GM18520 (cell line): ENCODE measurements at regions not wholly inside any gene's neighbourhood (a gene's known extent, or its start where the extent isn't known, plus 50 kb on each side); places are given as distances from the start of the nearest gene placed in this dataset.

Experiments
- ATAC-seq: cut with Tn5 transposase; IDR thresholded peaks from one replicate; pipeline ENCODE4 v1.9.1; 2021; ENCODE audit not compliant: unreplicated experiment

DNA sequence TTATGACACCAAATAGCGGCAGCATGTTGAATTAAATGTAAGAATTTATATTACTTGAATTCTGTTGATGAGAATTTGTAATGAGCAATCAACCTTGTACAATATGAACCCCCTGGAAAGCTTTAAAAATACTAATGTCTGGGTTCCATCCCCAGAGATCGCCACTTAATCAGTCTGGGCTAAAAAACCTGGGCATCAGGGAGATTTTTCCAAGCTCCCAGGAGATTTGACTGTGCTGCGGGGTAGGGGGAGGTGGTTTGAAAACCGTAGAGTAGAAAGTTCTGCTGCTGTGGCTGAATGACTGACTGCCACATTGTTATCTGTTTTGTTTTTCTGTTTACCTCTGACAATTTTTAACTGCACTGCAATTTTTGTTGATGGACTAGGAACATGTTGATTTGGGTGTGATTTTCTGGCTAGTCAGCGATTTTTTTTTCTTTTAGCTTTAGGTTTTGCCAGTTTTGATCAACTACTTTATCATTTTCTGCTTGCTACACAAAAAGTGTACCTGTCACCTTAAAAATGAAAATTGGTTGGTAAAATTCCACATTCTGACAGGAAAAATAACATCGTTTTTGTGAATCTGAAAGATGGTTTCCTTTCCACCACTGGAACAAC is 79.3 kb downstream of the PCTP start:
- ATAC-seq = no peak

DNA sequence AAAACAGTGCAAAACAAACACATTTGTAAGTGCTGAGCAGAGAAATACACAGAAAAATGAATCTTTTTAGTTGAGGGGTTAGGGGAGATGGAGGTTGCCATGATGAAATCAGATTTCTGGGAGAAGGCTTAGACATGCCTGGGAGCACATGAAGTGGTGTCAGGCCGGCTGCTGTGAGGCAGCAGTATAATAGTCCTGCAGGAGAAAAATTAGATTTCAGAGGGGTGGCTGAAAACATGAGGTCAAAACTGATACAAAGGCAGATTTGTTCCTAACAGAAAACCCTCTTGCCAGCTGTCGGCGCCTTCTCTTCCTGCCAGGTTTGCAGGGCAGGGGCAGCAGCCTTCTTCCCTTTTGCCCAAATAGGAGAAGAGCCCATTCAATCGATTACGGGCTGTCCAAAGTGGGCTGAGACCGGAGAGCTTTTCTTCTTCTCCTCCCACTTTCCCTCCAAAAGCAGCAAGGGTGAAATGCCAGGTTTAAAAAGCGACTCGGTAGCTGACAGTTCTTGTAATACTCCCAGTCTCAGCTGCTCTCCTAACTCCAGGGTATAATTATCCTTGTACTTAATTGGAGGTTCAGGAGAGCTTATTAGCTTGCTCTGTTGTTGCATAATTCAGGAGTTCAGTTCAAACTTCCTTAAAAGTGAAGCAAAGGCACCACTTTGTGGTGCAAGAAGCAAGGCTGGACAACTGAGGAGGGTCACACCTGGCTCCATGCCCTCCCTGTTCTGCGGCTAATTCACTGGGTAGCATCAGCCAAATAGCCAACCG is 80.0 kb downstream of the PCTP start:
- ATAC-seq = no peak

DNA sequence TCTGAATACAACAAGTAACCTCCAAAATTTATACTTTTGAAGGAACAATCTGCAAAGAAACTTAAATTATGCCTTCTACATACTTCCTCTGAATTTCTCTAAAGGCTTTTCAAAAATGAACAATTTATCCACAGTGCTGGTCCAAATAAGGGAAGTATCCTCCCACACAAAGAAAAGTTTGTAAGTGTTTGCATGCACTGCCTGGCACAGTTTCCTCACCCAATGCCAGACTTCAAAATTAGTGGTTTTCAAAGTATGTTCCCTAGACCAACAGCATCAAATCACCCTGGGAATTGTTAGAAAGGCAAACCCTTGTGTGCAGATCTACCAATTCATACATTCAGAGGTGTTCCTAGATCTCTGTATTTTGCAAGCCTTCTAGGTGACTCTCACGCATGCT is 82.5 kb downstream of the PCTP start:
- no peak for ATAC-seq

DNA sequence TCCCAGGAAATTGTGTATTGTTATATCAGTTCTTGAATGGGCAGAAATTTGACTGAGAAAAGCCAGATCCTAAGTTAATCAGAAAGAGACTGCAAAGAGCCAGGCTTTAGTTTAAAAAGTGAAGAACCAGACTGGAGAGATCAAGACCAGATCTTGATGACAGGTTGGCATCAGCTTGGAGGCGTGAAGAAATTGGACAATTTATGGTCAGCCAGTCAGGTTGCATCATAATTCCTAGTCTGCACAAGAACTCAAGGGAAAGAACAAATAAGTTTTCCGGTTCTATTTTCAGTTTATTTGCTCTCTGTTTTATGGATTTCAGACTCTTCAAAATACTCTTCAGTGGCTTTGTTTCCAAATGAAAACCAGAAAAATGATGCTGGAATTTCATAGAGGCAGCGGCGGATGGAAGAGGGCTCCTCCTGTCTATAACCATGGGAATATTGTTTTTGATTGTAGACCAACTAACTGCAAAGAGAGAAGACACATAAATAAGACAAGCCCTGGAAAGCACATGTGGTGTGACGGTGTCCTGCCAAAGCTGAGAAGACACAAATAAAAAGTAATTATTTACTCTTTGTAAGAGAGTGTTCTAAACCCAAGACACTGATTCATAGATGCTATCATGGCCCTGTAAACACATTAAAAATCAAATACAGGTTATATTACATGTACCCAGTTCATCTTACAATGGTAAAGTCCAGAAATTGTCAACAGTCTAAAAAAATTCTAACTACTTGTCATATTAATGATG is 91.7 kb downstream of the PCTP start:
- ATAC-seq = no peak

DNA sequence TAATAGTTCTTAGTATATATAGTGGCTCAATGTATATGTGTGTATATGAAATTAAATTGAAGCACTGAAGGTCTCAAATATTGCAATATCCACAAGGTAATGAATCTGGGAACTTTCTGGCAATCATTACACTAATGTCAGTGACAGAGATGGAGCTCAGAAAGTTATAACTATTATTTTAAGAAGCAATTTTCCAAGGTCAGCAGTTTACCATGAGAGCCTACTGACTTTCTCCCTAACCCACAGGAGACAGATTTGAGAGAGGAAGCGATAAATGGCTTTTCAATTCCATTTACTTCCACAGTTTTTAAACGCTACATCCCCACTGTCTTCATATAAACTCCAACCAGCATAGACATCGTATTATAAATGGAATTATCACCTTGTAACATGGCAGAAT is 92.9 kb downstream of the PCTP start:
- no peak for ATAC-seq

DNA sequence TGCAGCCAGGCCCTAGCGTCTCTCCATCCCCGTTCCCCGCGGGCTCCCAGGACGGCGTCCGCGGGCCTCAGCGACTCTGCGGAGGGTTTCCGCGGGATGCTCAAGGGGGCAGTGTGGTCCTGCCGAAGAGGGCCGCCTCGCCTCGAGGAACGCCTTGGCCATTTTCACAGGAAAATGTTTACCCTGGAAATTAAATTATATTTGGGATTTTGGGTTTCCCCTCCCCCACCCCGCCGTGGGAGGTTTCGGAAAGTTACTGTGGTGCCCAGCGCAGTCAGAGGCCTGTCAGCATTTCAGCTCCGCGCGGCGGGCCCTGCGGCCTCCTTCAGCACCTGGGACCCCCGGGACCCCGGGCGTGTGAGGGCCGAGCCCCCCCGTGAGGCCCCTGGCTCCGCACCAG is 94.5 kb downstream of the PCTP start:
- no peak for ATAC-seq

DNA sequence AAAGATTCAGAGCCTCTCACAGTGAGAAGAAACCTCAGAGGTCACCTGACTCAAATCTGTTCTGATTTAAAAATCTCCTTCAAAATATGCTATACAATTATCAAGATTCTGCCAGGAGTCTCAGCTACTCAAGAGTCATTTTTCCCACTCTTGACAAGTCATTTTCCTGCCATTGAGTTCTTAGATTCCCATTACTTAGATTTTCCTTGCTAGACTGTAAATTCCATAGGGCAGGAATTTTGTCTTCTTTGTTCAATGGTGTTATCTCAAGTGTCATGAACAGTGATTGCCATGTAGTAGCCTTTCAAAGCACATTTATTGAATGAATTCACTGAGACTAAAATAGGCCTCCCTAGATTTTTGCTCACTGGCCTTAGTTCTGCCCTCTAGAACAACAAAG is 95.9 kb downstream of the PCTP start:
- ATAC-seq = no peak

DNA sequence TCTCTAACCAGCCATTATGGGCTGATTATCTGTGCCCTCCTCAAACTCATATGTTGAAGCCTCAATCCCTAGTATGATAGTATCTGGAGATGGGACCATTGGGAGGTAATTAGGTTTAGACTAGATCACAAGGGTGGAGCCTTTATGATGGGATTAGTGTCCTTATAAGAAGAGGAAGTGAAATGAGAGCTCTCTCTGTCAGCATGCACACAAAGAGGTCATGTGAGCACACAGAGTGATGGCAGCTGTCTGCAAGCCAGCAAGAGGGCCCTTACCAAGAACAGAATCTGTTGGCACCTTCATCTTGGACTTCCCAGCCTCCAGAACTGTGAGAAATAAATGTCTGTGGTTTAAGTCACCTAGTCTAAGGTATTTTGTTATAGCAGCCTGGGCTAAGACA is 101.9 kb downstream of the PCTP start:
- no peak for ATAC-seq

DNA sequence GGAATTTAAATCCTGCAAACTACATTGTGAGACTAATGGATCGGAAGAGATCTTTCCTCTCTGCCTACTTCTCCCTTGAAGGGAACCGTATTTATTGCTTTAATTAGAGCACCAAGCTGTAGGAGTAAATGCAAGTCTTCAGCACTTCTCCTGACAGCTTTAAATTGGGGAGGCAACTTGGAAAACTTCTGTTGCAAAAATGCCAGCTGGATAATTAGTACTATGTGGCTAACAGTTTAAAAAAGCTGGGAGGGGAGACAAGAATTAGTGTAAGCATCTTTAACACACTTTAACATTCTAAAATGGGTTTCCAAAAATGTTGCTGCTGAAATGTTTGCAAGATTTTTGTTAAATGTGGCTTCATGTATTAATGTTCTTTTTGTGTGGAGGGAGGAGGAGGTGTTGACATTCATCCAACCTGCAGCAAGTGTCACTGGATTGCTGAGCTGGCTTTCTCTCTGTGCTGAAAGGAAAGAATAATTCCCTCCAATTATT is 108.5 kb downstream of the PCTP start:
- no peak for ATAC-seq

DNA sequence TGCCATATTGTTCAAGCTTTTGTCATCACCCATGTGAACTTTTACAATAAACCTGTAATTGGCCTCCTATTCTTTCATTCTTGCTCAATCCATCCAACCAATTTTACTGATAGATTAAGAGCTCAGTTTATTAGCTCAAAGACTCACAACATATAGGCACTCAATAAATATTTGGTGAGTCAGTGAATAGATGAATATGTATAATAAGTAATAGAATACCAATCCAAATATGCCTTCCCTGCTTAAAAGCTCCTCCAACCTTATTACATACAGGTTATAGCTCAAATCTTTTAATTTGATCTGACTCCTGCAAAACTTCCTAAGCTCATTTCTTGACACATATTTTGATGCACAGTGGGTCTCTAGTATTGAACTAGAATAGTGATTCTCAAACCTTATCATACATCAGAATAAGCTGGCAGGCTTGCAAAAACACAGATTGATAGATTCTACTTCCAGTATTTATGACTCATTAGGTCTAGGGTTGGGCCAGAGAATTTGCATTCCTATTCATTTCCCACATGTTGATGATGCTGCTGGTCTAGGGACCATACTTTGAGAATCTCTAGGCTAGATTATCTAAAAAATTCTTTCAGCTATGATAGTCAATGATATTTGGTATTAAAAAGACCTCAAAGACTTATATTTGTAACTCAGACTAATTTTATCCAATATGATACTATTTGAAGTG is 114.4 kb downstream of the PCTP start:
- no peak for ATAC-seq

DNA sequence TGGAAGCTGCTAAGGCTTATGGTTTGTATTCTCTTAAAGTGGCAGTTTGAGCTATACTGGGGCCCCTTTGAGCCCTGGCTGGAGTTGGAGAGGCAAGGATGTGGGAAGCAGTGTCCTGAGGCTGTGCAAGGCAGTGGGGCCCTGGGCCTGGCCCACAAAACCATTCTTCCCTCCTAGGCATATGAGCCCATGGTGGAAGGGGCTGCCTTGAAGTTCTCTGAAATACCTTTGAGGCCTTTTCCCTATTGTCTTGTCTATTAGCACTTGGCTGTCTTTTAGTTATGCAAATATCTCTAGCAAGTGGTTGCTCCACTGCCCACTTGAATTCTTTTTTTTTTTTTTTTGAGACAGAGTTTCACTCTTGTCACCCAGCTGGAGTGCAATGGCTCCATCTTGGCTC is 119.2 kb downstream of the PCTP start:
- no peak for ATAC-seq

DNA sequence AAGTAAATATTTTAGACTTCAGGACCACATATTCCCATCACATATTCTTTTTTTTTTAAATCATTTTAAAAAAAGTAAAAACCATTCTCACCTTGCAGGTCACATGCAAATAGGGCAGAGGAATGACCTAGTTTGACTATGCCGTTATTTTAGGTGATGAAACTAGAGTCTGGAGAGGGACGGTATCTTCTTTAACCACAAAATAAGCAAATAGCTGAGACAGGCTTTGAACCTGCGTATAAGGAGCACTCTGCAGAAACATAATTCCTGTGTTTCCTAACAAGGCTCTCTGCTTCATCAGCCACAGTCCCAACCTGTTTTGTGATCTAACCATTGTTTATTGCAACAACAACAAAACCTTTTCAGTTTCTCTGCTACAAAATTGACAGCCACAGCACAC is 121.5 kb downstream of the PCTP start:
- ATAC-seq = no peak

DNA sequence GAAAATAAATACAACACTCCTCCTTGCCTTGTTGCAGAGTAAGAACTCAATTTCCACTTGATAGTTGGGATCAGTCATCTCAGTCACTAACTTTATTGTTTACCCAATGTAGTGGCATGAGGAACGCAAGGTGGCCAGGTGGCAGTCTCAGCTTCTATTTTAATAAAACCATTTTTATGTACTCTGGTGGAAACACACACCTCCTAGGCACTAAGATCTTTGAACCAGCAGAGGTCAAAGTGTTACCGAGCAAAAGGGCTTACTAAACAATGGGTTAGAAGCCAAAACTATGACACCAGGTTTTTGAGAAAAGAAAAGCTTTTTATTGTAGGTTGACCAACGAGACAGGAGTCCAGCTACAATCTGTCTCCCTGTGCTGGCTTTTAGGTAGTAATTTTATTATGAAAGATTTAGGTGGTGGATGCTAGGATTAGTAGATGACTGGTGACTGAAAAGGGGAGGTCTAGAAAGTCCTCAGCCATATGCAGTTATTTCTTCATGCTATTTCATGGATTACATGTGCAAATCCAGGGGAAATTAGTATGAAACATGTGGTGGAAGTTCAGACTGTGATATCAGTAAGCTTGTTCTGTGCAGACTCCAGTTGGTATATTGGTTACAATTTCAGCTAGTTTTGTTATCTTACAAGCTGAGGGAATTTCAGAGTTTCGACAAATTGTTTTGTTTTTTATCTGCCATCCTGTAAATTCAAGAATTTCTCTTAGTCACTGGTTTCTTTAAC is 122.3 kb downstream of the PCTP start:
- ATAC-seq = no peak

DNA sequence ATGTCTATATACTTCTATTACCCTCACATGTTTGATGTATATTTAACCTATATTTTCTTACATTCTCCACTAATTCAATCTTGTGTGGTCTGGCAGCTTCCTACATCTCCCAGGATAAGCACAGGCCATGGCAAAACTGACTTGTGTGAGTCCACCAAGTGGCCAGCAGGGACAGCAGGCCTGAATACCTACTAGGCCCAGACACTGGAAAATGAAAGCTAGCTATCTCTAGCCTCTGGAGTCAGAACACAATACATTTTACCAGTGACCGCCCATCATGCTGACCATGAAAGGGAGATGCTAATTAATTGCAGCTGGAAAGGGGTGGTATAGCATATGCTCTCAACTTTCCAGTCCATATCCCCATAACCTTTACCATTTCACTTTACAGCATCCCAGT is 132.3 kb downstream of the PCTP start:
- no peak for ATAC-seq

DNA sequence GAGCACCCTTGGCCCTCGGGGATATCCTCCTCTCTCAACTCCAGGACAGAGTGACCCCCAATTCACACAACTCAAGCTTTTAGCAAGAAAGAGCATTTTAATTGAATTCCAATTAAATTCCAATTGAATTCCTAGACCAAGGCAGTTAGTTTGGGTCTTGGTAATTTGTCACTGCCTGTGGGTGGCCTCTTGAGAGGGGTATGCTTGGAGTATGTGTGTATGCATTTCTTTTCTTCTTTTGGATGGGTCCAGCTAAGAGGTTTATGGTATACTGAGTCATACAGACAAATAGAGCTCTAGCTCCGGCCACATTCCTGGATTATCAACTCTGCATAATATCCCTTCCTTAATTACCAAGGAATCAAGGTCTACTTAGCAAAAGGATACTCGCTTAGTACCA is 136.7 kb downstream of the PCTP start:
- no peak for ATAC-seq

DNA sequence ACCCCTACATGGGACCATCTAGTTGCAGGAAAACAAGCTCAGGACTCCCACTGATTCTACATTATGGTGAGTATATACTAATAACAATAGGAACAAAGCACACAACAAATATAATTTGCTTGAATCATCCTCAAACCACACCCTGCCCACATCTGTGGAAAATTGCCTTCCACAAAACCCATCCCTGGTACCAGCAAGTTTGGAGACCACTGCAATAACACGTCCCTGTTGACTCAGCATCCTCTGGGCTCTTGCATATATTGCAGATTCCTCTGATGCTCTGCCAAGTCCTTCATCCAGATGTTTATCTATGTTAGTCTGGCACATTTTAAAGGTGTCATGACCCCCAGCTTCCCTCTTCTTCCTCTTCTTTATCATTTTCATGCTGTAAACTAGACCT is 138.4 kb downstream of the PCTP start:
- no peak for ATAC-seq

DNA sequence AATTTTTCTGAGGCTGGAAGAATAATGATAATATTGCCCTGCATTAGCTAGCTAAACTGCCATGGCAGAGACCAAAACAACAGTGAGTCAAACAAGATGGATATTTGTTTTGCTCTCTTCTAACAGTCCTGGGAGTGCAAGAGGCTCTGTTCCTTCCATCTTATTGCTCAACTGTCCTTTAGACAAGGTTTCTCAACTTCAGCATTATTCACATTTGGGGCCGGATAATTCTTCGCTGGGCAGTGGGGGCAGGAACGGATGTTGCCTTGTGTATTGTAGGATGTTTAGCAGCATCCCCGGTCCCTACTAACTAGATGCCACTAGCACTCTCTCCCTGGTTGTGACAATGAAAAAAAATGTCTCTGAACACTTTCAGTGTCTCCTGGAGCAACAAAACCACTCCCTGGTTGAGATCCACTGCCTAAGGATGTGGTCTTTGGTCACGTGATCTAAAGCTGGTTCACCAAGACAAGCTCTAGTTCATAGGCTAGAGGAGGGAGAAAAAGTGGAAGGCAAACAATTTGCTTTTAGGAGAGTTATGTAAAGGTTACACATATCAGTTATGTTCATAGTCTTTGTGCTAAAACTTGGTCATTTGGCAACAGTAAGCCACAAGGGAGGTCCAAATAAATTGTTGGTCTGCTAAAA is 144.4 kb downstream of the PCTP start:
- no peak for ATAC-seq

DNA sequence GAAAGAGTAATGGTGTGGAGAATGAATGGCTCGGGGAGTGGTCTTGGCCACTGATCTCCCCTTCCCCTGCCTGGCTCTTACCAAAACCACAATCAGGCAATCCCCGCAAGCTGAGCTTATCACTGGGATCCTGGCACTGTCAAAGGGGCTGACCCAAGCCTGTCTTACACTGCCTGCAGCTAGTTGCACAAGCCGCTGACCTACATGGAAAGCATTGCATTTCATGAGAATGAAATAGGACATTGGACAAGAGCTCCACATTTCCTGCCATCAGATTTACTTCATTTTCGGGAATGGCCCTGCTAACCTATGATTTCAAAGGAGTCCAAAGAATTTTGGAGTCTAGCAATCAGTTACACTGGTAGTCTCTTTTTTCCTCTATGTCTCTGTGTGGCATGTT is 146.4 kb downstream of the PCTP start:
- ATAC-seq = no peak

DNA sequence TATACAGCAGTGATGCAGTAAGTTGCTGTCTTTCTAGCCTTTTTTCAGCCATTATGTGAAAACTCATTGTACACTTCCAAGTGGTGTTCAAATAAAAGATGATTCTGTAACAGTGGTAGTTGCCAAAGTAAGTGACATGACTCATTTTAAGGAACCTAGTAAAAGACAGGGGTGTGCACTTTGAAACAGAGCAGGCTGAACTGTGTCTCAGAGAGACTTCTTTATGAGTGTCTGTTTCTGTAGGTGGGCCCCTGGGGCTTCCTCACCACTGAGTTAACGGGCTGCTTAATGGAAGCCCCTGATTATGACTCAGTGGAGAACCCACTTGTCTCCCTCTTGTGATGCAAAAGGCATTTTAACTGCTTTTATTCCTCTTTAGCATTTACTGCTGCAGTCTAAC is 147.3 kb downstream of the PCTP start:
- ATAC-seq = no peak

DNA sequence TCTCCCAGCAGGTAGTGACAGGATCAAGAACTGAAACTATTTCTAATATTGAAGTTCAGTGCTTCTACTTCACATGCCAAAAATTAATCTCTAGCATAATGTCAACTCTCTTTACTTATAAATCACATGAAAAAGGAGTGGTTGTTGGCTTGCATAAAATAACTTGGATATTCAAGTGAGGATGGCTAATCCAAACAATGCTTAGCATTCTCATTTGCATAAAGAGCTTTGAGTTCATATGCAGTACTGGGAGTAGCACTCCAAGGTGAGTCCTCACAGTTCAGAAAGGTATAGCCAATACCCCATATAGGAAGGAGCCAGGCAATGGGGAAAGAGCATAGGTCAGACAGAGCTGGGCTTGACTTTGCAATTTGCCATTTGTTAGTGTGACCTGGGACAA is 149.3 kb downstream of the PCTP start:
- no peak for ATAC-seq
